Fibroblast of mammary gland (primary cell): ENCODE measurements at regions not wholly inside any gene's neighbourhood (a gene's known extent, or its start where the extent isn't known, plus 50 kb on each side); places are given as distances from the start of the nearest gene placed in this dataset.

Experiments used
- DNase-seq: peaks from one replicate; pipeline ENCODE4 v3.0.0-alpha.2; 2010; ENCODE audit warnings: low read depth
- H3K4me3 ChIP-seq: 2 replicates; pipeline ENCODE4 v1.5.1; 2011; ENCODE audit warnings: low read depth, mild to moderate bottlenecking, low read length, moderate library complexity; ENCODE audit not compliant: control insufficient read depth
- CTCF ChIP-seq: conservative IDR thresholded peaks from 2 replicates; pipeline ENCODE4 v1.5.1; 2011; ENCODE audit warnings: low read depth, low read length, inconsistent platforms; ENCODE audit not compliant: control insufficient read depth, insufficient read depth

GRCh38 chr9:76557674-76558225, 98.8 kb downstream of the GCNT1 start:
- DNase-seq: peak; percentile 93
- TF ChIP-seq CTCF: no peak
- H3K4me3 ChIP-seq: no peak overlapping the region

DNA sequence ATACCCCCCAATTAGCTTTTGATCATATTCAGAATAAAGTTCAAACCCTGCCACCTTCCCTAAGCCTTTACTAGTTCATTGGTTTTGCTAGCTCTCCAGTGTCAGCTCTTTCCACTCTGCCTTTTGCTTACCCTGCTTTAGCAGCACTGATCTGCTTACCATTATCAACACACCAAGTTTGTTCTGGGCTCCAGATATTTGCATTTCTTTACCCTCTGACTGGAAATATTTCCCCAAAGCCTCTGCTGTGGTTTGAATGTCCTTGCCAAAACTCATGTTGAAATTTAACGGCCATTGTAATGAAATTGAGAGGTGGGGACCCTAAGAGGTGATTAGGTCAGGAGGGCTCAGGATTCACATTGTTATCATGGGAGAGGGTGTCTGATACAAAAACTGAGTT, 99.5 kb downstream of the GCNT1 start:
- no peak for TF ChIP-seq CTCF
- DNase-seq: no peak
- H3K4me3 ChIP-seq: no peak overlapping the region

- no peak for DNase-seq
- TF ChIP-seq CTCF: no peak
- H3K4me3 ChIP-seq: no peak overlapping the region
These were observed 100.3 kb downstream of the GCNT1 start for GRCh38 chr9:76559286-76559685.

DNA sequence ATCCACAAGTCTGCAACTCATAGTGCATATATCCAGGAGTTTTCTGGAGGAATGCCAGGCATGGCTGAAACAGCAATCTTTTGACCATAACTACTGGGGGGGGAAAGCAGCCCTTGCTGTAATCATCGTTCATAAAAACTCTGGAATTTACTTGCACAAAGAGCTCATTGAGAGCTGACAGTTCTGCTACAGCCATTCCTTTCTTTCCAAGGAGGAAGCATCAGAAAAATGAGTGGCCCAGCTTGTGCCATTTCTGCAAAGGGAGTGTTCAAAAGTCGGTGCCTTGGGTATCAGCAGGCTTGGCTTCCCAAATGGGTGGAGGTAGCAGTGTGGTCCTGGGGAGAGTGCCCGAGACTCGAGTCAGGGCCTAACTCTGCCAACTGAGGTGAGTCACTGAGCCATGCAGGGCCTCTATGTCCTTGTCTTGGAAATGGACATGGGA, 101.5 kb downstream of the GCNT1 start:
- TF ChIP-seq CTCF: no peak
- no peak overlapping the region for H3K4me3 ChIP-seq
- DNase-seq: peak; percentile 71

GRCh38 chr9:76561050-76561713, 102.2 kb downstream of the GCNT1 start:
- no peak for DNase-seq
- no peak for TF ChIP-seq CTCF
- H3K4me3 ChIP-seq: no peak overlapping the region
